HEK293 (cell line): ENCODE measurements at regions not wholly inside any gene's neighbourhood (a gene's known extent, or its start where the extent isn't known, plus 50 kb on each side); places are given as distances from the start of the nearest gene placed in this dataset.

Source experiments
- CTCF ChIA-PET: fragments of 350-600 bp; formaldehyde crosslinking; extraction: SDS; loops from one replicate; lab custom pipeline; 2021; ENCODE audit warnings: antibody characterized with exemption; lab: Yijun Ruan, JAX
- POLR2A ChIA-PET: fragments of 300-600 bp; formaldehyde crosslinking; extraction: SDS; loops from one replicate; lab custom pipeline; 2020; ENCODE audit warnings: antibody characterized with exemption, inconsistent platforms; lab: Yijun Ruan, JAX
- H3K27ac ChIP-seq: fragments of 200-500 bp; sonication (Bioruptor generic); 2 replicates; pipeline ENCODE4 v1.5.1; 2014; ENCODE audit warnings: low read depth, low read length, control low read depth, inconsistent platforms; ENCODE audit errors: extremely low read depth
- H3K36me3 ChIP-seq, 2 experiments: fragments of 200-500 bp in 1 of 2; sonication (Bioruptor generic) in 1 of 2; 1 replicate in 1 of 2; 2 replicates in 1 of 2; pipeline ENCODE4 v1.5.1; 2014 to 2017; ENCODE audit warnings: inconsistent platforms in 2 of 2, low read length in 2 of 2; ENCODE audit not compliant: control insufficient read depth in 2 of 2, insufficient read depth in 1 of 2
- H3K4me1 ChIP-seq: fragments of 200-500 bp; sonication (Bioruptor generic); 2 replicates; pipeline ENCODE4 v1.5.1; 2014; ENCODE audit warnings: mild to moderate bottlenecking, low read length, inconsistent platforms; ENCODE audit not compliant: control insufficient read depth, insufficient read depth
- H3K4me3 ChIP-seq: 2 replicates; pipeline ENCODE4 v1.5.1; 2011; ENCODE audit warnings: low read depth, mild to moderate bottlenecking, control low read depth, low read length, moderate library complexity
- H3K9me3 ChIP-seq: fragments of 200-500 bp; sonication (Bioruptor generic); 2 replicates; pipeline ENCODE4 v1.5.1; 2014; ENCODE audit warnings: low read depth, low read length, inconsistent platforms; ENCODE audit not compliant: control insufficient read depth, insufficient read depth
- BCL11A ChIP-seq: fragments of 450-650 bp; formaldehyde crosslinking; IDR thresholded peaks from 2 replicates; pipeline ENCODE4 v1.5.1; 2016; ENCODE audit warnings: low read depth, missing biosample characterization, missing genetic modification characterization
- BCL11B ChIP-seq: fragments of 450-650 bp; formaldehyde crosslinking; IDR thresholded peaks from 2 replicates; pipeline ENCODE4 v1.5.1; 2016; ENCODE audit warnings: low read depth, missing biosample characterization, missing genetic modification characterization
- INSM2 ChIP-seq: fragments of 450-650 bp; formaldehyde crosslinking; IDR thresholded peaks from 2 replicates; pipeline ENCODE4 v1.5.1; 2016; ENCODE audit warnings: missing biosample characterization, missing genetic modification characterization
- KLF1 ChIP-seq: fragments of 450-650 bp; formaldehyde crosslinking; IDR thresholded peaks from 2 replicates; pipeline ENCODE4 v1.5.1; 2016; ENCODE audit warnings: missing biosample characterization, missing genetic modification characterization
- SCRT1 ChIP-seq: fragments of 450-650 bp; formaldehyde crosslinking; IDR thresholded peaks from 2 replicates; pipeline ENCODE4 v1.5.1; 2016; ENCODE audit warnings: missing biosample characterization, missing genetic modification characterization, borderline replicate concordance
- SETDB1 ChIP-seq: IDR thresholded peaks from one replicate; pipeline ENCODE4 v1.6.1; 2017; ENCODE audit warnings: mild to moderate bottlenecking, low read length, moderate library complexity, mixed read lengths; ENCODE audit not compliant: insufficient read length
- ZFP37 ChIP-seq: fragments of 450-650 bp; formaldehyde crosslinking; IDR thresholded peaks from 2 replicates; pipeline ENCODE4 v1.5.1; 2016; ENCODE audit warnings: missing biosample characterization, missing genetic modification characterization
- ZNF274 ChIP-seq, 2 experiments: fragments of 200-500 bp in 1 of 2; fragments of 450-650 bp in 1 of 2; sonication (Bioruptor generic) in 1 of 2; formaldehyde crosslinking in 1 of 2; IDR thresholded peaks; 2 replicates each; pipeline versions ENCODE4 v1.5.1 to v1.6.1; 2014 to 2016; ENCODE audit warnings: borderline replicate concordance in 1 of 2, inconsistent platforms in 1 of 2, low read length in 1 of 2, missing biosample characterization in 1 of 2, missing genetic modification characterization in 1 of 2
- ZNF513 ChIP-seq: fragments of 450-650 bp; IDR thresholded peaks from 2 replicates; pipeline ENCODE4 v1.5.1; 2018; ENCODE audit warnings: missing biosample characterization, missing genetic modification characterization
- ZNF623 ChIP-seq: fragments of 450-650 bp; formaldehyde crosslinking; IDR thresholded peaks from 2 replicates; pipeline ENCODE4 v1.5.1; 2016; ENCODE audit warnings: missing biosample characterization, missing genetic modification characterization
- ZNF639 ChIP-seq: fragments of 450-650 bp; formaldehyde crosslinking; IDR thresholded peaks from 2 replicates; pipeline ENCODE4 v1.5.1; 2016; ENCODE audit warnings: missing biosample characterization, missing genetic modification characterization
- ZNF654 ChIP-seq: fragments of 450-650 bp; formaldehyde crosslinking; IDR thresholded peaks from 2 replicates; pipeline ENCODE4 v1.5.1; 2016; ENCODE audit warnings: low read depth, missing biosample characterization, missing genetic modification characterization
- ZNF704 ChIP-seq: fragments of 450-650 bp; formaldehyde crosslinking; IDR thresholded peaks from 2 replicates; pipeline ENCODE4 v1.5.1; 2016; ENCODE audit warnings: missing biosample characterization, missing genetic modification characterization
- ZNF707 ChIP-seq: fragments of 450-650 bp; formaldehyde crosslinking; IDR thresholded peaks from 2 replicates; pipeline ENCODE4 v1.5.1; 2016; ENCODE audit warnings: missing biosample characterization, missing genetic modification characterization
- ZNF785 ChIP-seq: fragments of 450-650 bp; formaldehyde crosslinking; IDR thresholded peaks from 2 replicates; pipeline ENCODE4 v1.5.1; 2016; ENCODE audit warnings: missing biosample characterization, missing genetic modification characterization
- TF ChIP-seq, protein P1 (sequence below): fragments of 450-650 bp; formaldehyde crosslinking; IDR thresholded peaks from 2 replicates; pipeline ENCODE4 v1.5.1; 2016; ENCODE audit warnings: missing biosample characterization, missing genetic modification characterization, borderline replicate concordance
- TF ChIP-seq, protein P2 (sequence below): fragments of 450-650 bp; formaldehyde crosslinking; conservative IDR thresholded peaks from 2 replicates; pipeline ENCODE4 v1.5.1; 2016; ENCODE audit warnings: low read depth, missing biosample characterization, missing genetic modification characterization

- POLR2A ChIA-PET = interaction anchor here (0.6 kb wide), 1 partner anchor 9 kb away, joined by 4 read pairs; no protein-coding TSS in a partner anchor
- no peak overlapping the region for H3K4me3 ChIP-seq
- TF ChIP-seq, protein P1, sequence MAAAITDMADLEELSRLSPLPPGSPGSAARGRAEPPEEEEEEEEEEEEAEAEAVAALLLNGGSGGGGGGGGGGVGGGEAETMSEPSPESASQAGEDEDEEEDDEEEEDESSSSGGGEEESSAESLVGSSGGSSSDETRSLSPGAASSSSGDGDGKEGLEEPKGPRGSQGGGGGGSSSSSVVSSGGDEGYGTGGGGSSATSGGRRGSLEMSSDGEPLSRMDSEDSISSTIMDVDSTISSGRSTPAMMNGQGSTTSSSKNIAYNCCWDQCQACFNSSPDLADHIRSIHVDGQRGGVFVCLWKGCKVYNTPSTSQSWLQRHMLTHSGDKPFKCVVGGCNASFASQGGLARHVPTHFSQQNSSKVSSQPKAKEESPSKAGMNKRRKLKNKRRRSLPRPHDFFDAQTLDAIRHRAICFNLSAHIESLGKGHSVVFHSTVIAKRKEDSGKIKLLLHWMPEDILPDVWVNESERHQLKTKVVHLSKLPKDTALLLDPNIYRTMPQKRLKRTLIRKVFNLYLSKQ (tag by site-specific recombination) = no peak
- TF ChIP-seq ZNF654 (tag by site-specific recombination) = no peak
- no peak for TF ChIP-seq ZNF704
- no peak for TF ChIP-seq ZNF707
- no peak for TF ChIP-seq INSM2 (tag by site-specific recombination)
- no peak for TF ChIP-seq ZFP37
- no peak for TF ChIP-seq ZNF513 (tag by site-specific recombination)
- no peak for TF ChIP-seq SETDB1
- TF ChIP-seq, protein P2, sequence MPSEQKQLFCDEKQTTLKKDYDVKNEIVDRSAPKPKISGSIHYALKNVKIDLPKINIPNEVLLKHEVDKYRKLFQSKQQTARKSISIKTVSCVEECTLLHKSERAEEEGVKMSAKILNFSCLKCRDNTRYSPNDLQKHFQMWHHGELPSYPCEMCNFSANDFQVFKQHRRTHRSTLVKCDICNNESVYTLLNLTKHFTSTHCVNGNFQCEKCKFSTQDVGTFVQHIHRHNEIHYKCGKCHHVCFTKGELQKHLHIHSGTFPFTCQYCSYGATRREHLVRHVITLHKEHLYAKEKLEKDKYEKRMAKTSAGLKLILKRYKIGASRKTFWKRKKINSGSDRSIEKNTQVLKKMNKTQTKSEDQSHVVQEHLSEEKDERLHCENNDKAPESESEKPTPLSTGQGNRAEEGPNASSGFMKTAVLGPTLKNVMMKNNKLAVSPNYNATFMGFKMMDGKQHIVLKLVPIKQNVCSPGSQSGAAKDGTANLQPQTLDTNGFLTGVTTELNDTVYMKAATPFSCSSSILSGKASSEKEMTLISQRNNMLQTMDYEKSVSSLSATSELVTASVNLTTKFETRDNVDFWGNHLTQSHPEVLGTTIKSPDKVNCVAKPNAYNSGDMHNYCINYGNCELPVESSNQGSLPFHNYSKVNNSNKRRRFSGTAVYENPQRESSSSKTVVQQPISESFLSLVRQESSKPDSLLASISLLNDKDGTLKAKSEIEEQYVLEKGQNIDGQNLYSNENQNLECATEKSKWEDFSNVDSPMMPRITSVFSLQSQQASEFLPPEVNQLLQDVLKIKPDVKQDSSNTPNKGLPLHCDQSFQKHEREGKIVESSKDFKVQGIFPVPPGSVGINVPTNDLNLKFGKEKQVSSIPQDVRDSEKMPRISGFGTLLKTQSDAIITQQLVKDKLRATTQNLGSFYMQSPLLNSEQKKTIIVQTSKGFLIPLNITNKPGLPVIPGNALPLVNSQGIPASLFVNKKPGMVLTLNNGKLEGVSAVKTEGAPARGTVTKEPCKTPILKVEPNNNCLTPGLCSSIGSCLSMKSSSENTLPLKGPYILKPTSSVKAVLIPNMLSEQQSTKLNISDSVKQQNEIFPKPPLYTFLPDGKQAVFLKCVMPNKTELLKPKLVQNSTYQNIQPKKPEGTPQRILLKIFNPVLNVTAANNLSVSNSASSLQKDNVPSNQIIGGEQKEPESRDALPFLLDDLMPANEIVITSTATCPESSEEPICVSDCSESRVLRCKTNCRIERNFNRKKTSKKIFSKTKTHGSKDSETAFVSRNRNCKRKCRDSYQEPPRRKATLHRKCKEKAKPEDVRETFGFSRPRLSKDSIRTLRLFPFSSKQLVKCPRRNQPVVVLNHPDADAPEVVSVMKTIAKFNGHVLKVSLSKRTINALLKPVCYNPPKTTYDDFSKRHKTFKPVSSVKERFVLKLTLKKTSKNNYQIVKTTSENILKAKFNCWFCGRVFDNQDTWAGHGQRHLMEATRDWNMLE = no peak
- no peak for TF ChIP-seq ZNF623 (tag by site-specific recombination)
- TF ChIP-seq ZNF274 (IDR thresholded peaks at IDR 0.05; ENCODE audit: low read length) = no peak
- no peak for TF ChIP-seq ZNF274 (tag by site-specific recombination; IDR thresholded peaks at IDR 0.05; ENCODE audit: borderline replicate concordance)
- TF ChIP-seq BCL11B (tag by site-specific recombination) = no peak
- no peak for TF ChIP-seq KLF1 (tag by site-specific recombination)
- no peak for TF ChIP-seq SCRT1 (tag by site-specific recombination)
- TF ChIP-seq ZNF785 = no peak
- no peak for TF ChIP-seq ZNF639
- no peak for TF ChIP-seq BCL11A (tag by site-specific recombination)
- TF ChIP-seq, all 188 proteins: peak for 0
- Histone ChIP-seq H3K36me3 (no peaks in the 10 kb centered on the region), H3K9me3 (no peaks in the 10 kb centered on the region), H3K4me1 (no peaks in the 10 kb centered on the region), H3K27ac (no peak overlapping the region)
- CTCF ChIA-PET = no interaction called here
These were observed 221.7 kb upstream of the HTR1E start for GRCh38 chr6:86715676-86716075.
